Kidney tubule cell (primary cell): ENCODE measurements at regions not wholly inside any gene's neighbourhood (a gene's known extent, or its start where the extent isn't known, plus 50 kb on each side); places are given as distances from the start of the nearest gene placed in this dataset.
A peak's percentile ranks its signal among the peaks of the same experiment; 100 is the strongest.

Experiments
- DNase-seq: peaks from one replicate; pipeline ENCODE4 v3.0.0-alpha.2; 2018; ENCODE audit warnings: low spot score

- DNase-seq = peak; percentile 83
Observed at GRCh38 chr13:24008679-24009078, 111.4 kb upstream of the C1QTNF9B start.

- no peak for DNase-seq
Observed at GRCh38 chr13:24011266-24011665, 114.0 kb upstream of the C1QTNF9B start.

GRCh38 chr13:24012648-24013047 is 115.3 kb upstream of the C1QTNF9B start:
- no peak for DNase-seq

- DNase-seq = no peak
Observed at GRCh38 chr13:24013189-24013588, 115.9 kb upstream of the C1QTNF9B start.

GRCh38 chr13:24016046-24016445 is 118.7 kb upstream of the C1QTNF9B start:
- DNase-seq = no peak

- DNase-seq = no peak
Observed at GRCh38 chr13:24022568-24022967, 125.3 kb upstream of the C1QTNF9B start.

GRCh38 chr13:24023073-24023472 is 125.8 kb upstream of the C1QTNF9B start:
- no peak for DNase-seq

- no peak for DNase-seq
Observed at GRCh38 chr13:24027494-24027893, 130.2 kb upstream of the C1QTNF9B start.

- DNase-seq = no peak
Observed at GRCh38 chr13:24032252-24032651, 128.3 kb upstream of the SPATA13 start.

- peak; percentile 39 for DNase-seq
Observed at GRCh38 chr13:24032674-24033073, 127.8 kb upstream of the SPATA13 start.

- DNase-seq = peak; percentile 27
Observed at GRCh38 chr13:24033527-24034302, 126.8 kb upstream of the SPATA13 start.

GRCh38 chr13:24035411-24035810 is 125.1 kb upstream of the SPATA13 start:
- DNase-seq = no peak

- no peak for DNase-seq
Observed at GRCh38 chr13:24036115-24036514, 124.4 kb upstream of the SPATA13 start.

GRCh38 chr13:24038405-24038804 is 122.1 kb upstream of the SPATA13 start:
- no peak for DNase-seq

- peak; percentile 82 for DNase-seq
Observed at GRCh38 chr13:24038841-24039330, 121.6 kb upstream of the SPATA13 start.

- DNase-seq = no peak
Observed at GRCh38 chr13:24039621-24040475, 120.7 kb upstream of the SPATA13 start.

GRCh38 chr13:24040835-24041234 is 119.7 kb upstream of the SPATA13 start:
- DNase-seq = no peak

GRCh38 chr13:24041651-24042225 is 118.8 kb upstream of the SPATA13 start:
- DNase-seq = peak; percentile 45

GRCh38 chr13:24042710-24043440 is 117.6 kb upstream of the SPATA13 start:
- no peak for DNase-seq

- DNase-seq = peak; percentile 17
Observed at GRCh38 chr13:24043590-24044350, 116.8 kb upstream of the SPATA13 start.

GRCh38 chr13:24045597-24045996 is 114.9 kb upstream of the SPATA13 start:
- DNase-seq = no peak
